ENCODE measurements at regions not wholly inside any gene's neighbourhood (a gene's known extent, or its start where the extent isn't known, plus 50 kb on each side); places are given as distances from the start of the nearest gene placed in this dataset.

GRCh38 chr9:119956111-119956510, 586.9 kb upstream of the BRINP1 start:
- no peaks in the 10 kb centered on the region for H3K27me3 Mint-ChIP-seq (ENCODE audit: insufficient read depth)
- no peak overlapping the region for H3K4me3 Mint-ChIP-seq
- no peaks in the 10 kb centered on the region for H3K36me3 Mint-ChIP-seq (ENCODE audit: low read depth)
- H3K9me3 Mint-ChIP-seq: no peaks in the 10 kb centered on the region
- no peak overlapping the region for H3K27ac Mint-ChIP-seq
- no peaks in the 10 kb centered on the region for H3K4me1 Mint-ChIP-seq (ENCODE audit: low read depth)
- no peak for DNase-seq (ENCODE audit: low spot score)
- intact Hi-C loops (cut with micrococcal nuclease): no loop called here

GRCh38 chr9:119955276-119955675, 586.0 kb upstream of the BRINP1 start:
- Mint-ChIP-seq H3K4me1 (ENCODE audit: low read depth) (no peaks in the 10 kb centered on the region), H3K36me3 (ENCODE audit: low read depth) (no peaks in the 10 kb centered on the region), H3K9me3 (no peaks in the 10 kb centered on the region), H3K27ac (no peak overlapping the region), H3K4me3 (no peak overlapping the region), H3K27me3 (ENCODE audit: insufficient read depth) (no peaks in the 10 kb centered on the region)
- intact Hi-C loops (cut with micrococcal nuclease): no loop called here
- DNase-seq (ENCODE audit: low spot score): no peak

GRCh38 chr9:119951591-119951990, 582.4 kb upstream of the BRINP1 start:
- H3K27me3 Mint-ChIP-seq (ENCODE audit: insufficient read depth): no peaks in the 10 kb centered on the region
- no peaks in the 10 kb centered on the region for H3K9me3 Mint-ChIP-seq
- intact Hi-C loops (cut with micrococcal nuclease): no loop called here
- no peak for DNase-seq (ENCODE audit: low spot score)
- H3K4me1 Mint-ChIP-seq (ENCODE audit: low read depth): no peaks in the 10 kb centered on the region
- H3K27ac Mint-ChIP-seq: no peak overlapping the region
- H3K4me3 Mint-ChIP-seq: no peak overlapping the region
- H3K36me3 Mint-ChIP-seq (ENCODE audit: low read depth): no peaks in the 10 kb centered on the region

DNA sequence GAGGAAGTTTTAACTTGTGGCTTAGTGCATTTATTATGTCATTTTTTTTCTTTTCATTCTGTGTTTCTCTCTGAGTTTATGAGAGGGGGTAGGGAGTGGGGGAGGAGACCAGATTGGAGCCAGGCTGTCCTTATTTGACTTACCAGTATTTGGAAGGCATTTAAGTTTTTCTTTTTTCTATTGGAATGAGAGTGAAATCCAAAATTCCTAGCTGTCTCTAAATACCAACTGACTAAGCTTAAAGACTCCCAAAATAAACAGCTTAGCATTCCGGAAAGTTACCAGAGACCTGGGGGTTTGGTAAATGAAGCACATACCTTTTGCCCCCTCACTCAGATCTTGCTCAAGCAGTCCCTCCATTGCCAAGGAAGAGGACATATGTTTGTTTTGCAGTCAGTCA, 581.9 kb upstream of the BRINP1 start:
- Mint-ChIP-seq H3K4me1 (ENCODE audit: low read depth) (no peaks in the 10 kb centered on the region), H3K9me3 (no peaks in the 10 kb centered on the region), H3K27ac (no peak overlapping the region), H3K36me3 (ENCODE audit: low read depth) (no peaks in the 10 kb centered on the region), H3K27me3 (ENCODE audit: insufficient read depth) (no peaks in the 10 kb centered on the region), H3K4me3 (no peak overlapping the region)
- no peak for DNase-seq (ENCODE audit: low spot score)
- intact Hi-C loops (cut with micrococcal nuclease): no loop called here

GRCh38 chr9:119945686-119946085, 576.5 kb upstream of the BRINP1 start:
- intact Hi-C loops (cut with micrococcal nuclease): no loop called here
- peaks cover 9% of the 10 kb centered on the region for H3K4me1 Mint-ChIP-seq (ENCODE audit: low read depth)
- no peak overlapping the region for H3K4me3 Mint-ChIP-seq
- H3K9me3 Mint-ChIP-seq: no peaks in the 10 kb centered on the region
- H3K27me3 Mint-ChIP-seq (ENCODE audit: insufficient read depth): no peaks in the 10 kb centered on the region
- H3K27ac Mint-ChIP-seq: no peak overlapping the region
- no peak for DNase-seq (ENCODE audit: low spot score)
- H3K36me3 Mint-ChIP-seq (ENCODE audit: low read depth): no peaks in the 10 kb centered on the region

GRCh38 chr9:119941091-119941490, 571.9 kb upstream of the BRINP1 start:
- Mint-ChIP-seq H3K27me3 (ENCODE audit: insufficient read depth) (no peaks in the 10 kb centered on the region), H3K4me1 (ENCODE audit: low read depth) (peaks cover 9% of the 10 kb centered on the region), H3K27ac (no peak overlapping the region), H3K9me3 (no peaks in the 10 kb centered on the region), H3K4me3 (no peak overlapping the region), H3K36me3 (ENCODE audit: low read depth) (no peaks in the 10 kb centered on the region)
- intact Hi-C loops (cut with micrococcal nuclease): no loop called here
- no peak for DNase-seq (ENCODE audit: low spot score)

GRCh38 chr9:119938871-119939270, 569.6 kb upstream of the BRINP1 start:
- H3K36me3 Mint-ChIP-seq (ENCODE audit: low read depth): no peaks in the 10 kb centered on the region
- H3K4me3 Mint-ChIP-seq: no peak overlapping the region
- DNase-seq (ENCODE audit: low spot score): no peak
- intact Hi-C loops (cut with micrococcal nuclease): no loop called here
- H3K4me1 Mint-ChIP-seq (ENCODE audit: low read depth): no peaks in the 10 kb centered on the region
- no peaks in the 10 kb centered on the region for H3K27me3 Mint-ChIP-seq (ENCODE audit: insufficient read depth)
- H3K9me3 Mint-ChIP-seq: no peaks in the 10 kb centered on the region
- no peak overlapping the region for H3K27ac Mint-ChIP-seq

GRCh38 chr9:119934497-119934896, 565.3 kb upstream of the BRINP1 start:
- DNase-seq (ENCODE audit: low spot score): no peak
- Mint-ChIP-seq H3K9me3 (no peaks in the 10 kb centered on the region), H3K4me3 (no peak overlapping the region), H3K4me1 (ENCODE audit: low read depth) (no peaks in the 10 kb centered on the region), H3K36me3 (ENCODE audit: low read depth) (no peaks in the 10 kb centered on the region), H3K27me3 (ENCODE audit: insufficient read depth) (no peaks in the 10 kb centered on the region), H3K27ac (no peak overlapping the region)
- intact Hi-C loops (cut with micrococcal nuclease): no loop called here

- Mint-ChIP-seq H3K4me1 (ENCODE audit: low read depth) (no peaks in the 10 kb centered on the region), H3K36me3 (ENCODE audit: low read depth) (no peaks in the 10 kb centered on the region), H3K9me3 (no peaks in the 10 kb centered on the region), H3K27me3 (ENCODE audit: insufficient read depth) (no peaks in the 10 kb centered on the region), H3K4me3 (no peak overlapping the region), H3K27ac (no peak overlapping the region)
- intact Hi-C loops (cut with micrococcal nuclease): no loop called here
- DNase-seq (ENCODE audit: low spot score): no peak
These were observed 564.0 kb upstream of the BRINP1 start for GRCh38 chr9:119933191-119933590.

GRCh38 chr9:119924736-119925135, 555.5 kb upstream of the BRINP1 start:
- Mint-ChIP-seq H3K27ac (no peak overlapping the region), H3K27me3 (ENCODE audit: insufficient read depth) (no peaks in the 10 kb centered on the region), H3K36me3 (ENCODE audit: low read depth) (no peaks in the 10 kb centered on the region), H3K4me1 (ENCODE audit: low read depth) (no peaks in the 10 kb centered on the region), H3K4me3 (no peak overlapping the region), H3K9me3 (peaks cover 11% of the 10 kb centered on the region)
- no peak for DNase-seq (ENCODE audit: low spot score)
- intact Hi-C loops (cut with micrococcal nuclease): no loop called here

GRCh38 chr9:119917175-119917574, 547.9 kb upstream of the BRINP1 start:
- intact Hi-C loops (cut with micrococcal nuclease): no loop called here
- no peaks in the 10 kb centered on the region for H3K4me1 Mint-ChIP-seq (ENCODE audit: low read depth)
- H3K27ac Mint-ChIP-seq: no peak overlapping the region
- DNase-seq (ENCODE audit: low spot score): no peak
- H3K4me3 Mint-ChIP-seq: no peak overlapping the region
- no peaks in the 10 kb centered on the region for H3K27me3 Mint-ChIP-seq (ENCODE audit: insufficient read depth)
- H3K9me3 Mint-ChIP-seq: peaks cover 11% of the 10 kb centered on the region
- no peaks in the 10 kb centered on the region for H3K36me3 Mint-ChIP-seq (ENCODE audit: low read depth)

DNA sequence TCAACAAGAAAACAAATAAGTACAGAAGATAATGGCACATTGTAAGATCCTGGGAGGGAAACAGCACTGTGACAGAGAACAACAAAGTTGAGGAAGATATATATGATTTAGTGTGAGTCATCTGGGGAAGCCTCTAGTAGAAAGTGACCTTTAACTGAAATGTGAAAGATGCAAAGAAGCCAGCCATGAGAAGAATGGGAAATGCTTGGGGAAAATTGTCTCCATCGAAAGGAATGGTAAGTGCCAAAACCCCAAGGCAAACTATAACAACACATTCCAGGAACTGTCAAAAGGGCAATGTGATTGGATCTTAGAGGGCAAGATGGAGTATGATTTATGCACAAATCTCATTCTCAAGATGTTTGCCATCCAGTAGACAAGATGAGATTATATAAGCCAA, 537.8 kb upstream of the BRINP1 start:
- Mint-ChIP-seq H3K27ac (no peak overlapping the region), H3K36me3 (ENCODE audit: low read depth) (no peaks in the 10 kb centered on the region), H3K4me1 (ENCODE audit: low read depth) (no peaks in the 10 kb centered on the region), H3K27me3 (ENCODE audit: insufficient read depth) (no peaks in the 10 kb centered on the region), H3K9me3 (peaks cover 5% of the 10 kb centered on the region), H3K4me3 (no peak overlapping the region)
- DNase-seq (ENCODE audit: low spot score): no peak
- intact Hi-C loops (cut with micrococcal nuclease): no loop called here

DNA sequence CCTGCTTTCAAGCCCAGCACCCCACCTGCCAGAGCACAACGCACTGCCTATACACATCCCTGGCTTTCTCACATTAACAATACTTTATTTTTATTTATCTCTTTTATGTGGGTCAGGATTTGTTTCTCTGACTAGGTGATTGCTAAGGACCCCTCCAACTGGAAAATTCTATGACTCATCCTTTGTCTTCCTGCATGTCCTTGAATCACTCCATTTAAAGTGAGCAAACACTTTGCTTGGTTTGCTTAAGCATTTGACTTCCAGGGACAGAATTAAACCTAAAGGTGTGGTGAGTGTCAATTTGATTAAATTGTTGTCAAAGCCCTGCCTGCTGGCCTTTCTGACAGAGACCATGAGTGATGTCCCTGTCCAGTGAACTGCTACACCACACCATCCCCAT, 536.5 kb upstream of the BRINP1 start:
- no peak overlapping the region for H3K27ac Mint-ChIP-seq
- no peaks in the 10 kb centered on the region for H3K27me3 Mint-ChIP-seq (ENCODE audit: insufficient read depth)
- no peaks in the 10 kb centered on the region for H3K4me1 Mint-ChIP-seq (ENCODE audit: low read depth)
- DNase-seq (ENCODE audit: low spot score): no peak
- peaks cover 5% of the 10 kb centered on the region for H3K9me3 Mint-ChIP-seq
- intact Hi-C loops (cut with micrococcal nuclease): no loop called here
- no peaks in the 10 kb centered on the region for H3K36me3 Mint-ChIP-seq (ENCODE audit: low read depth)
- no peak overlapping the region for H3K4me3 Mint-ChIP-seq

GRCh38 chr9:119903851-119904250, 534.6 kb upstream of the BRINP1 start:
- H3K4me3 Mint-ChIP-seq: no peak overlapping the region
- H3K9me3 Mint-ChIP-seq: peaks cover 5% of the 10 kb centered on the region
- intact Hi-C loops (cut with micrococcal nuclease): no loop called here
- H3K27me3 Mint-ChIP-seq (ENCODE audit: insufficient read depth): no peaks in the 10 kb centered on the region
- H3K36me3 Mint-ChIP-seq (ENCODE audit: low read depth): no peaks in the 10 kb centered on the region
- H3K27ac Mint-ChIP-seq: no peak overlapping the region
- H3K4me1 Mint-ChIP-seq (ENCODE audit: low read depth): no peaks in the 10 kb centered on the region
- no peak for DNase-seq (ENCODE audit: low spot score)
